GM12878 (cell line): ENCODE measurements at regions not wholly inside any gene's neighbourhood (a gene's known extent, or its start where the extent isn't known, plus 50 kb on each side); places are given as distances from the start of the nearest gene placed in this dataset.

Source experiments
- ATAC-seq: fragments of 200-7000 bp; cut with Tn5 transposase; 3 replicates; pipeline ENCODE4 v1.9.1; 2020; ENCODE audit warnings: mild to moderate bottlenecking, moderate library complexity
- BruUV-seq: library from RNA; stranded (reverse); fragments of 400-500 nt; replicated peaks from 2 replicates; lab custom pipeline; 2021; lab: Mats Ljungman, UMichigan
- CTCF ChIA-PET: fragments of 300-600 bp; sonication (Branson Sonifier 250); formaldehyde crosslinking; extraction: SDS; loops from one replicate; lab custom pipeline; 2021; ENCODE audit warnings: inconsistent platforms; lab: Yijun Ruan, JAX
- POLR2A ChIA-PET: fragments of 350-600 bp; formaldehyde crosslinking; extraction: SDS; loops from one replicate; lab custom pipeline; 2021; ENCODE audit warnings: inconsistent platforms; lab: Charles Lee
- RAD21 ChIA-PET: fragments of 300-600 bp; sonication (Branson Sonifier 250); formaldehyde crosslinking; loops from one replicate; lab custom pipeline; 2023; ENCODE audit warnings: antibody characterized with exemption; ENCODE audit not compliant: unreplicated experiment; lab: Charles Lee
- SMC1A ChIA-PET: fragments of 300-600 bp; sonication (Branson Sonifier 250); formaldehyde crosslinking; loops from one replicate; lab custom pipeline; 2023; ENCODE audit not compliant: unreplicated experiment, uncharacterized antibody; lab: Charles Lee
- DNase-seq: peaks from one replicate; pipeline ENCODE4 v3.0.0-alpha.2; 2011; ENCODE audit warnings: low read depth, low spot score
- FAIRE-seq: peaks from 3 replicates; lab custom pipeline; 2011; peaks lifted over from hg19 to GRCh38; lab: Jason Lieb, UNC
- H2AFZ ChIP-seq: 2 replicates; pipeline ENCODE4 v1.6.0; 2011; ENCODE audit warnings: low read depth, low read length, control low read depth; ENCODE audit not compliant: control insufficient read depth
- H3K27ac ChIP-seq: 2 replicates; pipeline ENCODE4 v1.5.1; 2011; ENCODE audit warnings: control low read depth; ENCODE audit not compliant: control insufficient read depth, insufficient read depth
- H3K27me3 ChIP-seq, 2 experiments: replicated peaks in 1 of 2; 2 replicates each; pipeline versions ENCODE4 v1.6.0 to v1.6.1; 2011; ENCODE audit warnings: low read length in 1 of 2; ENCODE audit not compliant: control insufficient read depth in 2 of 2, insufficient read depth in 2 of 2
- H3K36me3 ChIP-seq, 2 experiments: 2 replicates each; pipeline ENCODE4 v1.5.1; 2011; ENCODE audit warnings: low read length in 1 of 2; ENCODE audit not compliant: control insufficient read depth in 2 of 2, insufficient read depth in 2 of 2
- H3K4me1 ChIP-seq: 2 replicates; pipeline ENCODE4 v1.6.1; 2011; ENCODE audit warnings: mild to moderate bottlenecking, low read length, moderate library complexity, mixed read lengths; ENCODE audit not compliant: control insufficient read depth, insufficient read depth
- H3K4me2 ChIP-seq: 2 replicates; pipeline ENCODE4 v1.6.0; 2011; ENCODE audit warnings: control low read depth; ENCODE audit not compliant: control insufficient read depth, insufficient read depth
- H3K4me3 ChIP-seq: fragments of 200-600 bp; sonication (generic); 2 replicates; pipeline ENCODE4 v1.5.1; 2016
- H3K79me2 ChIP-seq: 2 replicates; pipeline ENCODE4 v1.6.0; 2011; ENCODE audit warnings: low read length; ENCODE audit not compliant: control insufficient read depth, insufficient read depth
- H3K9ac ChIP-seq: 2 replicates; pipeline ENCODE4 v1.8.0; 2011; ENCODE audit warnings: low read length, control low read depth, mixed read lengths; ENCODE audit not compliant: control insufficient read depth, insufficient read depth
- H3K9me3 ChIP-seq: replicated peaks from 3 replicates; pipeline ENCODE4 v1.5.1; 2011; ENCODE audit warnings: mild to moderate bottlenecking, low read length; ENCODE audit not compliant: control insufficient read depth, insufficient read depth
- H4K20me1 ChIP-seq: 2 replicates; pipeline ENCODE4 v1.6.0; 2011; ENCODE audit not compliant: control insufficient read depth, insufficient read depth
- CTCF ChIP-seq, 3 experiments: IDR thresholded peaks in 2 of 3; conservative IDR thresholded peaks in 1 of 3; 2 replicates each; pipeline ENCODE4 v1.5.1; 2011; ENCODE audit warnings: low read depth in 3 of 3, low read length in 3 of 3, mild to moderate bottlenecking in 3 of 3, control low read depth in 2 of 3, moderate library complexity in 2 of 3, inconsistent platforms in 1 of 3, mixed read lengths in 1 of 3; ENCODE audit not compliant: control insufficient read depth in 2 of 3, insufficient read depth in 1 of 3; ENCODE audit errors: extremely low read depth in 1 of 3
- EED ChIP-seq: sonication (generic); IDR thresholded peaks from 2 replicates; pipeline ENCODE4 v1.6.1; 2016; ENCODE audit warnings: antibody characterized with exemption, low read depth
- HDGF ChIP-seq: fragments of 450-650 bp; IDR thresholded peaks from 2 replicates; pipeline ENCODE4 v1.6.1; 2016; ENCODE audit warnings: antibody characterized with exemption
- MTA3 ChIP-seq: IDR thresholded peaks from 2 replicates; pipeline ENCODE4 v1.6.1; 2012; ENCODE audit warnings: low read length, inconsistent platforms, borderline replicate concordance
- RBBP5 ChIP-seq: fragments of 200-600 bp; sonication (generic); conservative IDR thresholded peaks from 2 replicates; pipeline ENCODE4 v1.6.1; 2016
- SKIL ChIP-seq: fragments of 450-650 bp; IDR thresholded peaks from 2 replicates; pipeline ENCODE4 v1.6.1; 2017; ENCODE audit warnings: mild to moderate bottlenecking, low read depth, inconsistent platforms; ENCODE audit not compliant: poor library complexity, severe bottlenecking
- SMARCA5 ChIP-seq: fragments of 450-650 bp; IDR thresholded peaks from 2 replicates; pipeline ENCODE4 v1.6.1; 2017; ENCODE audit warnings: mild to moderate bottlenecking
- STAT1 ChIP-seq: fragments of 450-650 bp; conservative IDR thresholded peaks from 2 replicates; pipeline ENCODE4 v1.6.1; 2014; ENCODE audit warnings: antibody characterized with exemption, mild to moderate bottlenecking
- STAT3 ChIP-seq: IDR thresholded peaks from 2 replicates; pipeline ENCODE4 v1.6.1; 2011; ENCODE audit warnings: low read depth, low read length, improper control_type of control experiment
- SUPT20H ChIP-seq: IDR thresholded peaks from 2 replicates; pipeline ENCODE4 v1.6.1; 2011; ENCODE audit warnings: low read depth, mild to moderate bottlenecking, low read length, moderate library complexity, borderline replicate concordance; ENCODE audit not compliant: control insufficient read depth
- ZBTB33 ChIP-seq: fragments of 450-650 bp; IDR thresholded peaks from 2 replicates; pipeline ENCODE4 v1.6.1; 2017; ENCODE audit warnings: mild to moderate bottlenecking
- WGBS: methylation state at CpG from one replicate; pipeline ENCODE4 v1.1.6; 2016; ENCODE audit warnings: low lambda C conversion rate; ENCODE audit not compliant: insufficient replicate concordance, insufficient coverage; ENCODE audit errors: missing lambda C conversion rate; 5-methylcytosine and 5-hydroxymethylcytosine counted together
- in situ Hi-C: fragments of 300-500 bp; cut with MboI; formaldehyde crosslinking; loops from 9 replicates; pipeline ENCODE4 v1.14.3; 2018; ENCODE audit warnings: mixed read lengths
- intact Hi-C: fragments of 100-400 bp; cut with micrococcal nuclease; formaldehyde crosslinking; loops from one replicate; pipeline ENCODE4 v1.14.2; 2022; ENCODE audit not compliant: unreplicated experiment

DNA sequence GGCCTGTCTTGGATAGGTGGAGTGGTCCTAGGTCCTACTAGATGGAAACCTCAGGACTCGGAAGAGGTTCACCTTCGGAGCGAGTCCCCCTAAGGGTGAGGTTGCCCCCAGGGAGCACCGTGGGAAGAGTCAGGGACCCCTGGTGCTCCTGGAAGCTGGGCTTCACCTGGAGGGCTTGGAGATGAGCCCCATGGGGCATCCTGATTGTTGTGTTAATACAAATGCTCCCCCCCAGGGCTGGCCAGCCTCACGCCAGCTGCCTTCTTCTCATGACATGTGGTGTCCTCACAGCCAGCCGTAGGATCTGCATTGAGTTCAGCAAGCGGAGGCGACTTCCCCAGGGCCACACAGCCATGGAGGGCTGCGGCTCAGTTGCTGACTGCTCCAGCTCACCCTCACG lies 1487.5 kb downstream of the BRD1 start:
- Histone ChIP-seq H3K4me3 (no peak overlapping the region), H3K9me3 (peaks cover 1% of the 10 kb centered on the region; the same call in 1 of the 3 replicates), H3K79me2 (no peaks in the 10 kb centered on the region), H3K4me1 (no peaks in the 10 kb centered on the region), H3K9ac (no peak overlapping the region), H4K20me1 (no peaks in the 10 kb centered on the region), H3K36me3 (no peaks in the 10 kb centered on the region), H3K27ac (no peak overlapping the region), H2AFZ (no peak overlapping the region), H3K27me3 (no peaks in the 10 kb centered on the region), H3K4me2 (no peak overlapping the region)
- CTCF ChIA-PET = no interaction called here
- intact Hi-C loops = no loop called here
- TF ChIP-seq SUPT20H (no peak), ZBTB33 (no peak), STAT1 (no peak), MTA3 (no peak), HDGF (no peak), EED (no peak), SKIL (no peak), SMARCA5 (no peak), RBBP5 (no peak), CTCF (IDR thresholded peaks at IDR 0.05 in 2 of 3, conservative IDR thresholded peaks at IDR 0.05 in 1 of 3; ENCODE audit: control insufficient read depth in 2 of 3, extremely low read depth in 1 of 3, insufficient read depth in 1 of 3, low read depth in 3 of 3, low read length in 3 of 3) (no peak), STAT3 (no peak)
- DNase-seq = no peak
- POLR2A ChIA-PET = no interaction called here
- BruUV-seq = no TSS peak
- SMC1A ChIA-PET = no interaction called here
- in situ Hi-C loops = no loop called here
- no peak for ATAC-seq
- RAD21 ChIA-PET = no interaction called here
- 34% methylated on average over 10 of the region's 10 CpGs for WGBS
- FAIRE-seq = no peak
